GM12878 (cell line): ENCODE measurements at regions not wholly inside any gene's neighbourhood (a gene's known extent, or its start where the extent isn't known, plus 50 kb on each side); places are given as distances from the start of the nearest gene placed in this dataset.

Experiments used
- NFIC ChIP-seq: IDR thresholded peaks from 2 replicates; pipeline ENCODE4 v1.6.1; 2012; ENCODE audit warnings: low read depth, mild to moderate bottlenecking, inconsistent platforms, low read length, moderate library complexity
- REST ChIP-seq: IDR thresholded peaks from 2 replicates; pipeline ENCODE4 v1.6.1; 2012; ENCODE audit warnings: mild to moderate bottlenecking, low read depth, low read length

DNA sequence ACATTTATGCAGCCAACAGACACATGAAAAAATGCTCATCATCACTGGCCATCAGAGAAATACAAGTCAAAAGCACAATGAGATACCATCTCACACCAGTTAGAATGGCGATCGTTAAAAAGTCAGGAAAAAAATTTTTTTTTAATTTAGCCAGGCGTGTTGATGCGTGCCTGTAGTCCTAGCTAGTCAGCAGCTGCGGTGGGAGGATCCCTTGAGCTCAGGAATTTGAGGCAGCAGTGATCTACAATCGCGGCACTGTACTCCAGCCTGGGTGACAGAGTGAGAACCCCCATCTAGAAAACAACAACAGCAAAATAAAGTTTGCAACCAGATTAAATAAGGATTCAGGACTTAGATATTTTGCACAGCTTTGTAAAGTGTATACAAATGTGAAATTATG, 65.7 kb upstream of the ALG13 start:
- TF ChIP-seq NFIC = no peak
- TF ChIP-seq REST = no peak
